MCF 10A (cell line): ENCODE measurements at regions not wholly inside any gene's neighbourhood (a gene's known extent, or its start where the extent isn't known, plus 50 kb on each side); places are given as distances from the start of the nearest gene placed in this dataset.

ENCODE experiments used
- BruUV-seq: library from RNA; stranded (reverse); fragments of 400-500 nt; replicated peaks from 2 replicates; lab custom pipeline; 2021; lab: Mats Ljungman, UMichigan
- CTCF ChIA-PET: fragments of 300-600 bp; sonication (Branson Sonifier 250); formaldehyde crosslinking; extraction: SDS; loops from one replicate; lab custom pipeline; 2021; ENCODE audit warnings: antibody characterized with exemption, inconsistent platforms; lab: Yijun Ruan, JAX
- POLR2A ChIA-PET: fragments of 300-600, 350-650 bp; sonication (Branson Sonifier 250); formaldehyde crosslinking; extraction: SDS; loops from one replicate; lab custom pipeline; 2020; ENCODE audit warnings: antibody characterized with exemption, inconsistent platforms; lab: Yijun Ruan, JAX
- DNase-seq: peaks from one replicate; pipeline ENCODE4 v3.0.0-alpha.2; 2018; ENCODE audit not compliant: unreplicated experiment
- H3K27ac Mint-ChIP-seq: one replicate; pipeline ENCODE4 v1.8.0; 2022; ENCODE audit warnings: mild to moderate bottlenecking, low read depth, mixed read lengths; ENCODE audit not compliant: unreplicated experiment
- H3K27me3 Mint-ChIP-seq: one replicate; pipeline ENCODE4 v1.8.0; 2022; ENCODE audit warnings: mixed read lengths; ENCODE audit not compliant: insufficient read depth, unreplicated experiment
- H3K36me3 Mint-ChIP-seq: one replicate; pipeline ENCODE4 v1.8.0; 2022; ENCODE audit warnings: mild to moderate bottlenecking, moderate library complexity, mixed read lengths; ENCODE audit not compliant: insufficient read depth, unreplicated experiment
- H3K4me1 Mint-ChIP-seq: one replicate; pipeline ENCODE4 v1.8.0; 2022; ENCODE audit warnings: mixed read lengths; ENCODE audit not compliant: insufficient read depth, unreplicated experiment
- H3K4me3 Mint-ChIP-seq: one replicate; pipeline ENCODE4 v1.8.0; 2022; ENCODE audit warnings: mild to moderate bottlenecking, moderate library complexity, mixed read lengths; ENCODE audit not compliant: unreplicated experiment
- H3K9me3 Mint-ChIP-seq: one replicate; pipeline ENCODE4 v1.8.0; 2022; ENCODE audit warnings: mixed read lengths; ENCODE audit not compliant: unreplicated experiment
- CTCF ChIP-seq: fragments of 200-600 bp; IDR thresholded peaks from one replicate; pipeline ENCODE4 v1.8.0; 2022; ENCODE audit warnings: antibody characterized with exemption, mild to moderate bottlenecking; ENCODE audit not compliant: unreplicated experiment
- intact Hi-C: fragments of 100-400 bp; cut with micrococcal nuclease; formaldehyde crosslinking; loops from 2 replicates; pipeline ENCODE4 v1.14.1; 2022

- POLR2A ChIA-PET, result no interaction called here
- H3K36me3 Mint-ChIP-seq, result no peaks in the 10 kb centered on the region
- no peak for TF ChIP-seq CTCF
- CTCF ChIA-PET, result no interaction called here
- H3K4me1 Mint-ChIP-seq, result no peaks in the 10 kb centered on the region
- H3K27ac Mint-ChIP-seq, result no peak overlapping the region
- no TSS peak for BruUV-seq
- no peak for DNase-seq
- intact Hi-C loops, result no loop called here
- H3K4me3 Mint-ChIP-seq, result no peak overlapping the region
- no peaks in the 10 kb centered on the region for H3K27me3 Mint-ChIP-seq
- no peaks in the 10 kb centered on the region for H3K9me3 Mint-ChIP-seq
Measured at GRCh38 chr7:84294847-84295455, 100.4 kb upstream of the SEMA3A start.

- ChIA-PET POLR2A (no interaction called here), CTCF (no interaction called here)
- no peak overlapping the region for H3K4me3 Mint-ChIP-seq
- no peaks in the 10 kb centered on the region for H3K36me3 Mint-ChIP-seq
- no peaks in the 10 kb centered on the region for H3K27me3 Mint-ChIP-seq
- DNase-seq, result no peak
- BruUV-seq, result no TSS peak
- intact Hi-C loops, result no loop called here
- no peaks in the 10 kb centered on the region for H3K9me3 Mint-ChIP-seq
- H3K4me1 Mint-ChIP-seq, result no peaks in the 10 kb centered on the region
- H3K27ac Mint-ChIP-seq, result no peak overlapping the region
- TF ChIP-seq CTCF, result no peak
Measured at GRCh38 chr7:84294391-84294790, 99.8 kb upstream of the SEMA3A start.

GRCh38 chr7:84291756-84292155 is 97.2 kb upstream of the SEMA3A start:
- Mint-ChIP-seq H3K36me3 (no peaks in the 10 kb centered on the region), H3K9me3 (no peaks in the 10 kb centered on the region)

GRCh38 chr7:84283798-84284197 is 89.2 kb upstream of the SEMA3A start:
- intact Hi-C loops, result no loop called here
- no peak for DNase-seq
- ChIA-PET POLR2A (no interaction called here), CTCF (no interaction called here)
- TF ChIP-seq CTCF, result no peak
- Mint-ChIP-seq H3K27ac (no peak overlapping the region), H3K9me3 (no peaks in the 10 kb centered on the region), H3K4me3 (no peak overlapping the region), H3K27me3 (no peaks in the 10 kb centered on the region), H3K36me3 (no peaks in the 10 kb centered on the region), H3K4me1 (no peaks in the 10 kb centered on the region)
- no TSS peak for BruUV-seq

More at GRCh38 chr7:84291756-84292155, 97.2 kb upstream of the SEMA3A start:
- no peak for TF ChIP-seq CTCF
- Mint-ChIP-seq H3K4me3 (no peak overlapping the region), H3K27me3 (no peaks in the 10 kb centered on the region), H3K4me1 (no peaks in the 10 kb centered on the region), H3K27ac (no peak overlapping the region)
- intact Hi-C loops, result no loop called here
- BruUV-seq, result no TSS peak
- ChIA-PET POLR2A (no interaction called here), CTCF (no interaction called here)
- DNase-seq, result no peak
